A673 (cell line): ENCODE measurements at regions not wholly inside any gene's neighbourhood (a gene's known extent, or its start where the extent isn't known, plus 50 kb on each side); places are given as distances from the start of the nearest gene placed in this dataset.

Experiments
- CTCF ChIP-seq: fragments of 300-800, 200-600 bp; sonication (generic); conservative IDR thresholded peaks from 2 replicates; pipeline ENCODE4 v1.5.1; 2017; ENCODE audit warnings: low read depth, mild to moderate bottlenecking, antibody characterized with exemption, low read length, moderate library complexity, mixed read lengths
- EZH2 ChIP-seq: fragments of 200-600 bp; sonication (generic); IDR thresholded peaks from 2 replicates; pipeline ENCODE4 v1.6.1; 2017; ENCODE audit warnings: borderline replicate concordance, low read depth, mild to moderate bottlenecking, mixed read lengths, antibody characterized with exemption, low read length; ENCODE audit not compliant: poor library complexity, severe bottlenecking

- no peak for TF ChIP-seq CTCF
- TF ChIP-seq EZH2, result no peak
Observed at GRCh38 chr18:76673281-76674185, 148.8 kb upstream of the ZNF236 start.
